ENCODE measurements at regions not wholly inside any gene's neighbourhood (a gene's known extent, or its start where the extent isn't known, plus 50 kb on each side); places are given as distances from the start of the nearest gene placed in this dataset.

GRCh38 chr1:31502253-31502652, 74.1 kb upstream of the TINAGL1 start:
- TF ChIP-seq HMG20A (CRISPR knock-in tag; IDR thresholded peaks at IDR 0.05; ENCODE audit: borderline replicate concordance) (no peak), RAD21 (CRISPR knock-in tag; IDR thresholded peaks at IDR 0.05) (no peak), EP300 (IDR thresholded peaks at IDR 0.05; ENCODE audit: low read depth in 2 of 2, low read length in 2 of 2) (no peak), EP300 (CRISPR knock-in tag; IDR thresholded peaks at IDR 0.05; ENCODE audit: borderline replicate concordance) (no peak), CEBPG (CRISPR knock-in tag; IDR thresholded peaks at IDR 0.05) (no peak), PHF20 (CRISPR knock-in tag; IDR thresholded peaks at IDR 0.05) (no peak), POLR2AphosphoS2 (IDR thresholded peaks at IDR 0.05; ENCODE audit: low read depth, low read length) (no peak), MED8 (CRISPR knock-in tag; IDR thresholded peaks at IDR 0.05; ENCODE audit: insufficient replicate concordance) (no peak), YY1 (IDR thresholded peaks at IDR 0.05; ENCODE audit: insufficient read depth, insufficient replicate concordance, low read depth, low read length) (no peak), REST (IDR thresholded peaks at IDR 0.05; ENCODE audit: borderline replicate concordance in 1 of 2, low read depth in 1 of 2, low read length in 2 of 2) (peak in 1 of 2 experiments; percentile 34; a peak in 1 of 4 replicates), GABPA (IDR thresholded peaks at IDR 0.05; ENCODE audit: low read depth, low read length) (no peak), GABPA (CRISPR knock-in tag; IDR thresholded peaks at IDR 0.05; ENCODE audit: low read depth) (no peak), ZNF274 (CRISPR knock-in tag; IDR thresholded peaks at IDR 0.05) (no peak), HMGXB4 (CRISPR knock-in tag; IDR thresholded peaks at IDR 0.05; ENCODE audit: borderline replicate concordance in 1 of 2, low read depth in 1 of 2) (no peak), POLR2AphosphoS5 (IDR thresholded peaks at IDR 0.05; ENCODE audit: low read depth, low read length) (no peak), NR2F1 (CRISPR knock-in tag; IDR thresholded peaks at IDR 0.05) (no peak)

All from HepG2 (cell line).